Astrocyte (in vitro differentiated cells and primary cell): ENCODE measurements at regions not wholly inside any gene's neighbourhood (a gene's known extent, or its start where the extent isn't known, plus 50 kb on each side); places are given as distances from the start of the nearest gene placed in this dataset.

Experiments used
- EZH2 ChIP-seq: IDR thresholded peaks from 2 replicates; pipeline ENCODE4 v1.6.1; 2012; ENCODE audit warnings: mild to moderate bottlenecking, low read length, inconsistent platforms; ENCODE audit not compliant: insufficient read depth
- TF ChIP-seq, protein P1 (sequence below): IDR thresholded peaks from 2 replicates; pipeline ENCODE4 v1.5.1; 2011; ENCODE audit warnings: low read depth, mild to moderate bottlenecking, inconsistent platforms, low read length, moderate library complexity; ENCODE audit not compliant: insufficient read depth

DNA sequence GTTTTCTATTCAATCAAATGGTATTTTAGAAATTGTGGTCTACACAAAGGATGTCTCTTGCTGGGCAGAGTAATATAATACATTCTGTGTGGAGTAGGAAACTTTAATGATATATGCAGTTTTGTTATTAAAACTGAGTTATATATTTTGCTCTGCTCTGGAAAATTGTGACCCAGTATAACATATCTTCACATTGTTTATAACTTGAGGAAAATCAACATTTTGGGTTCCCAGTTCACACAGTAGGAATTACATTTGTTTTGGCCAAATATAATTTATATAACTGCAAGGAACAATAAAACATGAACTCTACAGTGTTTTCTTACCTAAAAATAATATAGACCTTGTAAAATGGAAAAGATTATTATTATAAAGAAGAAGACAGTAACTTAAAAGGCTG, 372.4 kb downstream of the OSR1 start:
- TF ChIP-seq, protein P1, sequence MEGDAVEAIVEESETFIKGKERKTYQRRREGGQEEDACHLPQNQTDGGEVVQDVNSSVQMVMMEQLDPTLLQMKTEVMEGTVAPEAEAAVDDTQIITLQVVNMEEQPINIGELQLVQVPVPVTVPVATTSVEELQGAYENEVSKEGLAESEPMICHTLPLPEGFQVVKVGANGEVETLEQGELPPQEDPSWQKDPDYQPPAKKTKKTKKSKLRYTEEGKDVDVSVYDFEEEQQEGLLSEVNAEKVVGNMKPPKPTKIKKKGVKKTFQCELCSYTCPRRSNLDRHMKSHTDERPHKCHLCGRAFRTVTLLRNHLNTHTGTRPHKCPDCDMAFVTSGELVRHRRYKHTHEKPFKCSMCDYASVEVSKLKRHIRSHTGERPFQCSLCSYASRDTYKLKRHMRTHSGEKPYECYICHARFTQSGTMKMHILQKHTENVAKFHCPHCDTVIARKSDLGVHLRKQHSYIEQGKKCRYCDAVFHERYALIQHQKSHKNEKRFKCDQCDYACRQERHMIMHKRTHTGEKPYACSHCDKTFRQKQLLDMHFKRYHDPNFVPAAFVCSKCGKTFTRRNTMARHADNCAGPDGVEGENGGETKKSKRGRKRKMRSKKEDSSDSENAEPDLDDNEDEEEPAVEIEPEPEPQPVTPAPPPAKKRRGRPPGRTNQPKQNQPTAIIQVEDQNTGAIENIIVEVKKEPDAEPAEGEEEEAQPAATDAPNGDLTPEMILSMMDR: no peak
- no peak for TF ChIP-seq EZH2
